GM12892 (cell line): ENCODE measurements at regions not wholly inside any gene's neighbourhood (a gene's known extent, or its start where the extent isn't known, plus 50 kb on each side); places are given as distances from the start of the nearest gene placed in this dataset.

ENCODE experiments used
- POLR2AphosphoS5 ChIP-seq: IDR thresholded peaks from 2 replicates; pipeline ENCODE4 v1.6.1; 2011; ENCODE audit warnings: low read depth, low read length, control low read depth
- TAF1 ChIP-seq: IDR thresholded peaks from 2 replicates; pipeline ENCODE4 v1.6.1; 2011; ENCODE audit warnings: low read depth, mild to moderate bottlenecking, control low read depth, low read length, borderline replicate concordance

DNA sequence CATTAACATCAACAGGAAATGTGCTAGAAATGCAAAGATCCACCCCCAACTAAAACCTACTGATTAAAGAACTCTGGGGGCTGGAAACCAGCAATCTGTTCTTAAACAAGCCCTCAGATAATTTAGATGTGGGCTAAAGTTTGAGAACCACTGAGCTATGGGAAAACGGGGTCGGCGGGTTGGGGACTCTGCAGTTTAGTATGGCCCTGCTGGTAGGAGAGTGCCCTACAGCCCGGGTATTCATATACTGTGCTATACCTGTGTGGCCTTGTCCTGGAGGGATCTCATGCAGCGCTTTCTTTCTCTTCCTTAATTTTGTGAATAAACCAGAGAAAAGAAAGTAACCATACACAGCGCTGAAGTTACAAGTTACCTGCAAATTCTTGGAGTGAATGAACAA is 189.7 kb upstream of the GBE1 start:
- no peak for TF ChIP-seq POLR2AphosphoS5
- no peak for TF ChIP-seq TAF1
